ENCODE measurements at regions not wholly inside any gene's neighbourhood (a gene's known extent, or its start where the extent isn't known, plus 50 kb on each side); places are given as distances from the start of the nearest gene placed in this dataset.

- Histone ChIP-seq H3K4me3 (ENCODE audit: low read depth in 1 of 3, low read length in 3 of 3) (no peak overlapping the region), H3K36me3 (ENCODE audit: control insufficient read depth in 4 of 4, insufficient read depth in 3 of 4, low read depth in 1 of 4, low read length in 3 of 4) (no peaks in the 10 kb centered on the region), H3K9me3 (ENCODE audit: control insufficient read depth in 4 of 4, low read length in 3 of 4) (no peaks in the 10 kb centered on the region), H3K4me1 (ENCODE audit: control insufficient read depth in 4 of 4, insufficient read depth in 4 of 4, low read length in 3 of 4) (no peaks in the 10 kb centered on the region), H3K9ac (ENCODE audit: low read depth in 1 of 2, low read length in 2 of 2) (no peak overlapping the region), H3K27ac (ENCODE audit: low read depth in 1 of 2, low read length in 2 of 2) (no peak overlapping the region), H3K27me3 (ENCODE audit: control insufficient read depth in 4 of 4, insufficient read depth in 4 of 4, low read length in 3 of 4) (no peaks in the 10 kb centered on the region)
- DNase-seq (ENCODE audit: low spot score): no peak
- TF ChIP-seq ATF3 (IDR thresholded peaks at IDR 0.05) (no peak), SP1 (IDR thresholded peaks at IDR 0.05) (no peak), RAD21 (IDR thresholded peaks at IDR 0.05) (no peak), MAX (IDR thresholded peaks at IDR 0.05) (no peak), RXRA (IDR thresholded peaks at IDR 0.05) (no peak), FOXA2 (IDR thresholded peaks at IDR 0.05) (no peak), GABPA (IDR thresholded peaks at IDR 0.05 in 1 of 2, conservative IDR thresholded peaks at IDR 0.05 in 1 of 2) (no peak), JUND (IDR thresholded peaks at IDR 0.05) (no peak), NR2F2 (IDR thresholded peaks at IDR 0.05) (no peak), HNF4A (conservative IDR thresholded peaks at IDR 0.05) (no peak)
These were observed 693.2 kb upstream of the CCDC54 start for GRCh38 chr3:106683953-106684620.

- H3K4me1 ChIP-seq (ENCODE audit: control insufficient read depth in 4 of 4, insufficient read depth in 4 of 4, low read length in 3 of 4): no peaks in the 10 kb centered on the region
- TF ChIP-seq CTCF (IDR thresholded peaks at IDR 0.05; ENCODE audit: low read depth, low read length, missing input control): no peak
- TF ChIP-seq ZBTB33 (IDR thresholded peaks at IDR 0.05): no peak
- no peak for TF ChIP-seq ATF3 (IDR thresholded peaks at IDR 0.05)
- no peak for TF ChIP-seq EGR1 (IDR thresholded peaks at IDR 0.05; ENCODE audit: low read depth in 2 of 2)
- no peak for TF ChIP-seq NR2F2 (IDR thresholded peaks at IDR 0.05)
- TF ChIP-seq YY1 (IDR thresholded peaks at IDR 0.05): no peak
- no peak for TF ChIP-seq RAD21 (IDR thresholded peaks at IDR 0.05)
- TF ChIP-seq HNF4G (IDR thresholded peaks at IDR 0.05): no peak
- no peak for TF ChIP-seq REST (IDR thresholded peaks at IDR 0.05)
- TF ChIP-seq GABPA (IDR thresholded peaks at IDR 0.05 in 1 of 2, conservative IDR thresholded peaks at IDR 0.05 in 1 of 2): no peak
- no peak for TF ChIP-seq TAF1 (conservative IDR thresholded peaks at IDR 0.05)
- TF ChIP-seq FOXA1 (IDR thresholded peaks at IDR 0.05): no peak
- TF ChIP-seq RXRA (IDR thresholded peaks at IDR 0.05): no peak
- TF ChIP-seq FOXA2 (IDR thresholded peaks at IDR 0.05): no peak
- no peak for TF ChIP-seq HNF4A (conservative IDR thresholded peaks at IDR 0.05)
- no peak overlapping the region for H3K27ac ChIP-seq (ENCODE audit: low read depth in 1 of 2, low read length in 2 of 2)
- H3K36me3 ChIP-seq (ENCODE audit: control insufficient read depth in 4 of 4, insufficient read depth in 3 of 4, low read depth in 1 of 4, low read length in 3 of 4): no peaks in the 10 kb centered on the region
- no peaks in the 10 kb centered on the region for H3K9me3 ChIP-seq (ENCODE audit: control insufficient read depth in 4 of 4, low read length in 3 of 4)
- no peaks in the 10 kb centered on the region for H3K27me3 ChIP-seq (ENCODE audit: control insufficient read depth in 4 of 4, insufficient read depth in 4 of 4, low read length in 3 of 4)
- H3K4me3 ChIP-seq (ENCODE audit: low read depth in 1 of 3, low read length in 3 of 3): no peak overlapping the region
- no peak for DNase-seq (ENCODE audit: low spot score)
- H3K9ac ChIP-seq (ENCODE audit: low read depth in 1 of 2, low read length in 2 of 2): no peak overlapping the region
- 88% methylated on average over 5 of the region's 5 CpGs for WGBS
These were observed 691.5 kb upstream of the CCDC54 start for GRCh38 chr3:106685745-106686144.

Measured in liver (tissue), 8 donors.